ENCODE measurements at regions not wholly inside any gene's neighbourhood (a gene's known extent, or its start where the extent isn't known, plus 50 kb on each side); places are given as distances from the start of the nearest gene placed in this dataset.

- no peak for TF ChIP-seq CTCF (IDR thresholded peaks at IDR 0.05; ENCODE audit: borderline replicate concordance, control extremely low read depth, extremely low read depth, insufficient read depth, missing control alignments)
- no peak for DNase-seq (ENCODE audit: low spot score)
- in situ Hi-C loops (cut with MboI; ENCODE audit: low sequenced_read_pairs, unreplicated experiment) = no loop called here
Observed at GRCh38 chr2:156145469-156145868, 187.1 kb downstream of the NR4A2 start.

- in situ Hi-C loops (cut with MboI; ENCODE audit: low sequenced_read_pairs, unreplicated experiment) = no loop called here
Observed at GRCh38 chr2:156136566-156136965, 196.0 kb downstream of the NR4A2 start.

GRCh38 chr2:156134887-156135286 lies 197.6 kb downstream of the NR4A2 start:
- DNase-seq (ENCODE audit: low spot score) = no peak
- in situ Hi-C loops (cut with MboI; ENCODE audit: low sequenced_read_pairs, unreplicated experiment) = no loop called here
- no peak for TF ChIP-seq CTCF (IDR thresholded peaks at IDR 0.05; ENCODE audit: borderline replicate concordance, control extremely low read depth, extremely low read depth, insufficient read depth, missing control alignments)

More at GRCh38 chr2:156136566-156136965, 196.0 kb downstream of the NR4A2 start:
- no peak for TF ChIP-seq CTCF (IDR thresholded peaks at IDR 0.05; ENCODE audit: borderline replicate concordance, control extremely low read depth, extremely low read depth, insufficient read depth, missing control alignments)
- DNase-seq (ENCODE audit: low spot score) = no peak

GRCh38 chr2:156132941-156133340 lies 199.6 kb downstream of the NR4A2 start:
- DNase-seq (ENCODE audit: low spot score) = no peak
- no peak for TF ChIP-seq CTCF (IDR thresholded peaks at IDR 0.05; ENCODE audit: borderline replicate concordance, control extremely low read depth, extremely low read depth, insufficient read depth, missing control alignments)
- in situ Hi-C loops (cut with MboI; ENCODE audit: low sequenced_read_pairs, unreplicated experiment) = no loop called here

- DNase-seq (ENCODE audit: low spot score) = no peak
- TF ChIP-seq CTCF (IDR thresholded peaks at IDR 0.05; ENCODE audit: borderline replicate concordance, control extremely low read depth, extremely low read depth, insufficient read depth, missing control alignments) = no peak
- in situ Hi-C loops (cut with MboI; ENCODE audit: low sequenced_read_pairs, unreplicated experiment) = no loop called here
Observed at GRCh38 chr2:156132130-156132529, 200.4 kb downstream of the NR4A2 start.

GRCh38 chr2:156129227-156129626 lies 203.3 kb downstream of the NR4A2 start:
- TF ChIP-seq CTCF (IDR thresholded peaks at IDR 0.05; ENCODE audit: borderline replicate concordance, control extremely low read depth, extremely low read depth, insufficient read depth, missing control alignments) = no peak
- in situ Hi-C loops (cut with MboI; ENCODE audit: low sequenced_read_pairs, unreplicated experiment) = no loop called here
- no peak for DNase-seq (ENCODE audit: low spot score)

GRCh38 chr2:156125018-156125417 lies 207.5 kb downstream of the NR4A2 start:
- no peak for TF ChIP-seq CTCF (IDR thresholded peaks at IDR 0.05; ENCODE audit: borderline replicate concordance, control extremely low read depth, extremely low read depth, insufficient read depth, missing control alignments)
- no peak for DNase-seq (ENCODE audit: low spot score)
- in situ Hi-C loops (cut with MboI; ENCODE audit: low sequenced_read_pairs, unreplicated experiment) = no loop called here

Measured in GM13976 (cell line).